ENCODE measurements at regions not wholly inside any gene's neighbourhood (a gene's known extent, or its start where the extent isn't known, plus 50 kb on each side); places are given as distances from the start of the nearest gene placed in this dataset.

DNA sequence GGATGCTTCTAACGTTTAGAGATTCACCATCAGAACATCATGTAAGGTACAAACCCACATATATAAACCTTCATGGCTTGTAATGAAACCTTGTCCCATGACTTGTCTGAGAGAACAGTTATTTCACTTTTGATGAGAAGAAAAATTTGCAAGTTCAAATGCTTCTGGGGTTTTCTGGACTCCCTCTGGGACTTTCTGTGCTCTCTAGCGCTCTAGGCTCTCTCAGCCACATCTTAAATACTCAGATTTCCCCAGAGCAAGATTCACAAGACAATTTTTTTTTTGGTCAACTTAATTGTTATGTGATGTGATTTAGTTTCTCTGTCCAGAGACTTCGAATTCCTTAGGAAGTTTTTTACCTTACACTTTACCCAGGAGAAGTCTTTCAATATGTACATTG lies 282.8 kb upstream of the EDNRB start:
- no peak for DNase-seq

DNA sequence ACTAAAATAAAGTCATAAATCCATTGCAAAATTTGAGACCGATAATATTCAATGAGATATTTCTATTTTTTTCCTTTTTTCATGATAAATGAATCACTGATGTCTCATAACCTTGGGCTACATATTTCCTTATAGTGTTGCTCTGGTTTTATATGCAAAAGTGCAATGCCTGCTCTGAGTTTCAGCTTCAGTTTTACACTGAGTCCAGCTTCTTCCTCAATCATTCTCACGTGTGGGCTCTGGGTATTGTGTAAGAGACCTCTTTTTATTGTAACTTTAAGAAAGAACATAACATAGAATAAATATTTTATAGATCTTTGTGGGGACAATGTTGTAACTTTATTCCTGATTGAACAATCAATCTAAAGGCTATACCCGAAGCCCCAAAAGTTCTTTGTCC lies 280.2 kb upstream of the EDNRB start:
- no peak for DNase-seq

DNA sequence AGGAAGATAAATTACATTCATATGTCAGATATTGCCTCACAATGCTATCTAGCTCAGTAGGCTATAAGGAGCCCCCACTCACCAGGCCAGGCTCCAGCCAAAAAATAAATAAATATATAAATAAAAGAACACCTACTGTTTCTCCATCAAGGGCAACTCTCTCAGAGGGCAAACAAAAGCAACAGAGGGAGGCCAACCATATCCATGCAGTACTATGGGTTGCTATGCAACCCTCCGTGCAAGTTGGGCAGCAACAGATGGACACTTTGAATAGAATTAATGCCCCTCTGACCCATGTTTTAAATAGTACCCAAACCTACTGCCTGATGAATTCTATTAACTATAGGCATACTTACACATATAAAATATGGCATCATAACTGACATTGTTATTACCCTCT lies 279.8 kb upstream of the EDNRB start:
- DNase-seq: no peak

DNA sequence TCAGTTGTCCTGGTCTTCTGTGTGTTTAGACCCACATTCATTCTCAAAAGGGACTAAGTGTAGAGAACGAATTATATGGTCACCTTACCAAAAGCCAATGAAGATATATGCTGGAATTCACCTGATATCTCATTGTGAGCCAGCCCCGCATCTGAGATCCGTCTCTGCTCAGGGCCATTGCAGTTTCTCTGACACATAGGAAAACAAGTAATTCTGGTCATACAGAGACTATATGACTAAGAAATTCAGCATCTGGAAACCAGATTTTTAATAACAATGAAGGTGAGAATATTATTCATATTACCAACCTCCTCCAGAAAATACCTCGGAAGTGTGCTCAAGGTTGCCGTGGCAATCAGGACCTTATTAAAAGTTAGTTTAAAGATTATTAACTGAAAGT lies 278.6 kb upstream of the EDNRB start:
- no peak for DNase-seq

DNA sequence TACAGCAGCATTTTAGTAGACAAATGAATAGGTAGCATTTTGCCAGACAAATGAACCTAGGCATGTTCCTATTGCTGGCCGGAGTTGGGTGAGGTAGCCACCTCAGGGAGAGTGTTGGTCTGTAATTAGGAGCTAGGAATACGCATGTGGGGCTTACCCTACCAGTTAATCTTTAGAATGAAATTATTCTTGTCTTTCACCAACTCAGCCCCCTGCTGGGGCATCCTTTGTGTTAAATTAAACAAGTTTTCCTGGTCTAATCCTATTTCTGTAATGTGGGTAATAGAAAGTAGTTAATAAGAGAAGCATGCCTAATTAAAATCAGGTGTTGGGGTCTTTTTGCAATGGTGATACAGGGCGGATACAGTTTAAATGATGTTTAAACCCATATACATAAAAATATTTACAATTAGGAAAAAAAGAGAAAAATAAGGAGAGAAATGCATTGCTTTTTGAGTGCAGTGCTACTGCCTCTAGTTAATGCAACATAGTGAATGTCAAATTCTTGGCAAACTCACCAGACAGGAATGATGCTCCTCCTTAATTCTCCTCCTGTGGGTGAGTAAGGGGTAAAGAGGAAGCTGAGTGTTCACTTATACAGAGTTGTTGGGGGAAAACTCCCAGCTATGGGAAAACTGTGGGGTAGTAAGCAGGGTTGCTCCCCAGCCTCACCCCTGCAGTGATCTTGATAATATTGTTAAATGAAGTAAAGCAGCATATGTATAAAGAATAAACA lies 276.4 kb upstream of the EDNRB start:
- DNase-seq: no peak

DNA sequence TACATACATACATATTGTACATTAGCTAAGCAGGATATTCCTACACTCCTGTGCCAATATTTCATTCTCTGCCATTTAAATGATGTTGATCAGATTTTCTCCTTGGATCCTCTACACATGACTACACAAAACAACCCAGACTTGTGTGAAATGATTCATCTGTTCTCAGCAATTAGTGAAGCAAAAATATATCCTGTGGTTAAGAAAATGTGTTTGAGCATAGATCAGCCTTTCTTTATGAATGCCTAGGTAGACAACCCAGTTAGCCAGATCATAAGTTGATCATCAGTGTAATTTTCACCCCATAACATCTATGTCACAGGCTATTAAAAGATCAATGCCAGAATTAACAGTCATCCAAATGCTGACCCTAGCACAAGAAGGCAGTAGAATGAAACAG lies 275.2 kb upstream of the EDNRB start:
- DNase-seq: no peak

DNA sequence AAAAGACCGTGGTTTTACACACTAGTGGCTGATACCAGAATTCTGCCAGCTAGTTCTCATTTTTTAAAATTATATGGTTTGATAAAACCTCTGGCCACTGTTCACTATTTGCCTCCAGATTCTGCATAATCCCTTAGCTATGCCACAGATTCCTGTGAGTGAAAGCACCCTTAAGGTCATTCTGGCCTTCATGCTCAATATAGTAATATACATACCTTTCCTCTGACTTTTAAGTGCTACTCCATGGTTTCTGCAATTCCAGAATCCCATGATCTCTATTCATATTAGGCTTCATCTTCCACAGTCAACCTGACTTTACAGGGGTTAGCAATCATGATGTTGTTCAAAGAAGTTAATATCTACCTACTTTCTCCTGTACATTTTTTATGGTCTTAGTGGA lies 274.1 kb upstream of the EDNRB start:
- no peak for DNase-seq

DNA sequence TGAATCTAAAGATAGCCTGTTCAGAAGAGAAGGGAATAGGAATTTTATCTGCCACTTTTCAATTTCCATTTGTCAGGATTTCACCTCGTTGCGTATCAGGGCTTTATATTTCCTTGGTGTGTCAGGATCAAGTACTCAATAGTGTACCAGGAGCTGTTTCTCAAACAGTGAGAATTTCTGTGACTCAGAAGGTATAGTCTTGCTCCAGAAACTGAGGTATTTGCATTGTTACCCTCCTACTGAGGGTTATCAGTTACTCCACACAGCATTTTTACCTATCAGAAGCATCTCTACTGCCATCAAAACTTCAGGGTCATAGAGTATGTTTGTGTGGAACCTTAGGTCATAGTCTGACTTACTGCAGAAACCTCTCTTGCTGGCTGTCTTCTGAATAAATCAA lies 271.7 kb upstream of the EDNRB start:
- DNase-seq: no peak

DNA sequence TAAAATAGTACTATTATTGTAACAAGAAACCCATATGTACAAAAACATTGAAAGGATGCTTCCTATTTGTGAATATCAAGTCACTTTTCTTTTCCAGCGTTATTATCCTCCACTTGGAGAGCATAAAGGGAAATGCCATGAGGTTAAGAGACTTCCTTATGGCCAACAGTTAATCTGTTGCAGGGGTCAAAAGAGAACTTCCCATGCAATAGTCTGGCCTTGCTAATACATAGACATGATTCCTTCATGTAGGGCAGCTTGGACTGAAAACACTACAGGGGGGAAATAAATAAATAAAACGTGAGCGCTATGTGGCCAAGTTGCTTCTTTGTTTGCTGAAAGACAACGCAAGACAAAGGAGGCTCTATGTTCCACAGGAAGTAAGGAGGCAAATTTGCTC lies 269.1 kb upstream of the EDNRB start:
- no peak for DNase-seq

DNA sequence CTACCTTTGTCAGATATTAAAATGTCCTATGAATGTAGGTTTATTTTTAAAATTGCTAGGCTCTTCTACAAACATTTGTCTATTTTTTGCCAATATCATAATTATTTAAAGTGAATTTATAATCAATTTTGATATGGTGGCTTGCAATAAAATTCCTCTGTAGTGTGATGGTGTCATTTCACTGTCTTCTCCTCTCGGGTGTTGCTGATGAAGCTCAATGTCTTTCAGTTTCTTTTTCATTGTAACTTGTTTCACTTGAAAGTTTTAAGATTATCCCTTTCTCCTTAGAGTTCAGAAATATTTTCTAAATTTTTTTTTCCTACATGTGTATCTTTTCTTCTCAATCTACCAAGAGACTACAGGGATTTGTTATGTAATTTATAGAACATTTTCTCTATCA lies 267.1 kb upstream of the EDNRB start:
- no peak for DNase-seq

DNA sequence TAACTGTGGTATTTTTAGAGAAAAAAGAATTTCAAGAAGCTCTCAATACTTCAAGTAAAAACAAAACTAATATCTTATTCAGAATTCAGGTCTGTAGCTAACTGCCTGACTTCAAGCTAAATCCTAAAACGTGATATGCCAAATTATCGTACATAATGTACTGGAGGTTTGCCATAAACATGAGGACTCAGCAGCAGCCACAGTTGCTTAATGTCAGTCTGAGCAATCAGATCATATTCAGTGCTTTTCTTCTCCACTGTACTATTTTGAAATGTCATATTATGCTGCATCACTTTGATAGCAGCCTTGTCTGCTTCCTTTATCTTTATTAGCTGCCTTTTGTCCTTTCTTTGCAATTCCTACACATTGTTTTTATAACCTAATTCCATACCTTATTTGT lies 265.1 kb upstream of the EDNRB start:
- no peak for DNase-seq

DNA sequence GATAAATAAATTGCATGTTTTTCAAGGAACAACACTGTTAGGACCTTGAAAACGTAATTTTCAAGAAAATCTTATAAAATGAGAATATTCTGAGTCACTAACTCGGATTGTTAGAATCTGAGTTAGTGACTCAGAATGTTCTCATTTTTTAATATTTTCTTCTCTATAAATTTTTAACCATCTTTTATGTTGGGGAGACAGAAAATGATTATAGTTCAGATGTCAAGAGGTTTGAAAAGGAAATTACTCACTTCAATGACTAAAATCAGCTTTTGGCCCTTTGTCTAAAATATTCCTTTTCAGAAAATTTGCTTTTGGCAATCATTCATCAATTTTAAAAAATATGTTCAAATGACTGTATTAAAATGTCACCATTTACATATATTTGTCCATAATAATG lies 264.2 kb upstream of the EDNRB start:
- no peak for DNase-seq

DNA sequence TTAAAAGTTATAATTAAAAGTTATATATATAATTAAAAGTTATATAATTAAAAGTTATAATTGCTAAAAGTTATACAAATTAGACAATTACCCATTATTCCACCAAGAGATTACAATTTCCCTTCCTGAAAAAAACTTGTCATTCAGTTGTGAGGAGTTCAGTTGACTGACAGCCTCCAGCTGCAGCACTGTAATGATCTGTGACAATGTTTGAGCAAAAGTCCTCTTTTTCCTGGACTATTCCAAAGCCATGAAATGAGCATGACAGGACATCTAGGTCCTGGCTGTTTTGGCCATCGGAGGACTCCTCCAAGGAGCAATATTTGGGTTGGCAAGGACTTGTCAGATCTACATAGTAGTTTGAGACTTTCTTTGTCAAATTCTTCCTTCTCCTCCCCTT lies 258.7 kb upstream of the EDNRB start:
- no peak for DNase-seq

DNA sequence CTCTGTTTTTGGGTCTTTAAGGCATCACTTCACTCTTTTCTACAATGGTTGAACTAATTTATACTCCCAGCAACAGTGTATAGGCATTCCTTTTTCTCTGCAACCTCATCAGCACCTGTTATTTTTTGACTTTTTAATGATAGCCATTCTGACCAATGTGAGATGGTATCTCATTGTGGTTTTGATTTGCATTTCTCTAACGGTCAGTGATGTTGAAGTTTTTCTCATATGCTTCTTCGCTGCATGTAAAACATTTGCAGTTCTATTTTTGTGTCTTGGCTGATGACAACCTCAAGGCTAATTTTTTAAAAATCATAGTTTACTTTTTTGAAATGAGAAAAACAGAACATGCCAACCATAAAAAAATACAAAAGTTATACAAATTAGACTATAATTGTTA lies 258.2 kb upstream of the EDNRB start:
- no peak for DNase-seq

DNA sequence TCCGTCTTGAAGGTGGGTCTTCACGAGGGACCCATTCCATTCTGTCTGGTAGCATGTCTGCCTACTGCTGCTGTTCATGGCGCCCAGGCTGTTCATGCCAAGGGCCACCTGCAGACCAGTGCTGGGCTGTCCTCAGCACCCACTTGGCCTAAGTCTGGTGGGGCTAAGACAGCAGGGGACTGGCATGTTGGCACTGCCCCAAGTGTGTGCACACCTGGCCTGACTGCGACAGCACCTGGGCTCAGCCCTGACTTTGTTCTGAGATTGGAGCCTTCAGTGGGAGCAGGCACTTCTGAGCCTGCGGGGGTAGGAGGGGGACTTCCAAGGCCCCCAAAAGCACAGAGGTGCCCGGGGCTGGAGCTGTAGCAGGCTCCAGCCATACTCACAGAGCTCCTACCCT lies 250.8 kb upstream of the EDNRB start:
- DNase-seq: no peak

DNA sequence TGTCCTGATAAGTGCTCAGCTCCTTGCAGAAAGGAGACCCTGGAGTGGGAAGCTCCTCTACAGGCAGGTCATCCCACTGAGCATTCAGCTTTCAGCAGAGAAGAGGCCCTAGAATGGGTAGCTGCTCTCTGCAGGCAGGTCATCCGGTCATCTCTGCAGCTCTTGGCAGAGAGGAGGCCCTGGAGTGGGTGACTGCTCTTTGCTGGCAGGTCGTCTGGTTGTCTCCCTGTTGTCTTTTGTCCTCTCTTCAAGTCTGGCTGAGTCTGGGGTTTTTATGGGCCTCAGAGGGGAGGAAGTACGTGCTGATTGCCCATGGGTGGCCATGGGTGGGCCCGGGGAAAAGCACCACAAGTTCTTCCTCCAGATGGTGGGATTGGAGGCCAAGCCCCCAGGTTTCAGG lies 250.3 kb upstream of the EDNRB start:
- DNase-seq: no peak

DNA sequence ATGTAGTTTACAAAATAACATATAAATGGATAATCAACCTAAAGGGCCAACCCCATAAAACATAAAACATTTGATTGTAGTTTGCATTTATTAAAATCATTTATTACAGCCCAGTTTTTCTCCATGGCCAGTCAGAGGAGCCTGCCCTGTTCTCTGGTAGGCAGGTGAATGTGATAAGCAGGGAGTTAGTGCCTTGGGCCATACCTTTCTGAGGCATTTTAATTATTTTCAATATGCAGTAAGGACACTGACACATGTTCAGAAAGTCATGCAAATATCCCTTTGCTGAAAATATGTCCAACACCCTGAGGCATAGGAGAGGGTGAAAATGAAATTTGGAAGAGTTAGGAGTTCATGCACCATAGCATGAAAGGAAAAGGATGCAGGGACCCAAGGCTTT lies 242.6 kb upstream of the EDNRB start:
- DNase-seq: no peak

DNA sequence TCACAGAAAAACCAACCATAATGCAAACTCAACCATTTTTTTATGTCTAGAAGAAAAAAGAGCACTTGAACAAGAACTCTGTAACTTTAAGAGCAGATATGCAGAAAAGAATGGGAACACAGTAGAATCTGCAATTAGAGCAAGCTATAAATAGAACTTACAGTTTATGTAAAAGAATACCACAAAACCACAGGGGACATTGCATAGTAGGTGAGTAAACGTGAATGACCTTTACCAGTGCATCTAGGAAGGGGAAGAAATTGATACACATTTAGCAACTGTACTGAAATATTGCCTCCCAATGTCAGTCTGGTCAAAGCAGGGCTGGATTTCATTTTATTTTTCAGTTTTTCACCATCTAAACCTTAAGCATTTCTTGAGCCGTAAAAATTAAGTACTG lies 242.2 kb upstream of the EDNRB start:
- peak; percentile 2 for DNase-seq

DNA sequence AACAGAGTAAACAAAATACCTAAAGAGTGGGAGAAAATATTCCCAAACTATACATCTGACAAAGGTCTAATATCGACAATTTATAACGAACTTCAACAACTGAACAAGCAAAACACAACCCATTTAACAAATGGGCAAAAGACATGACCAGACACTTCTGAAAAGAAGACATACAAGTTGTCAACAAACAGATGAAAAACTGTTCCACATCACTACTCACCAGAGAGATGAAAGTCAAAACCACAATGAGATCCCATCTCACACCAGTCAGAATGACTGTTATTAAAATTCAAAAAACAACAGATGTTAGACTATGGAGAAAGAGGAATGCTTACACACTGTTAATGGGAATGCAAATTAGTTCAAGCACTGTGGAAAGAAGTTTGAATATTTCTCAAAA lies 233.8 kb upstream of the EDNRB start:
- DNase-seq: no peak

DNA sequence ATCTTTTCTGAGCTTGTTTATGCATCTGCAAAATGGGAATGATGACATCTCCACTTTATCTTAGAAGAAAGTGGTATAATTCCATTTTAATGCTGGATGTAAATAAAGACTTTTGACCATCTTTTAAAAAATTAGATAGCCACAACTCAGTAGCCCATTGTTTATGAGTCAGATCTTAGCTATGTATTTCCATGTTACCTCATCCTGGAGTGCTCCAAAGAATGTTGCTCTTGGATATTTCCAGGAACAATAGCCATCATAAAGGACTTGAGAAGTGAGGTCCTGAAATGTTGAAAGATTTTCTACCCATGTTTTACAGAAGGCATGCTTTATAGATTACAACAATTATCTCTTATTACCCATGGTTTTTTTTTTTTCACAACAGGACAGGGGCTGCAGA lies 229.3 kb upstream of the EDNRB start:
- DNase-seq: no peak

DNA sequence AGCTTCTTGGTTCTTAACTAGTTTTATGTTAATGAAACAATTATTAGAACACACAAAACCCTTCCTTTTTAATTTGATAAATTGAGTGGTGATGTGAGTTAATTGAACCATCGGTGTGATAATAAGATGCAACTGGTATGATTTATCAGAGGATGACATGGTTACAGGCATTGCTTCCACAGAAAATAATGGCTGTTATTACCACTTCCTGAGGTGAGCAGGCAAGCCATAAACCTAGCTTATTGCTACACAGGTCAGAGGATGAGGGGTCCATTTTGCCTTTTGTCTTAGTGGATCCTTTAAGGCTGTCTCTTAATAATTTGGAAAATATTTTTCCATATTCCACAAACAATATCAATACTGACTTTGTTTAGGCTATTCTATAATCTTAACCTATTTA lies 226.6 kb upstream of the EDNRB start:
- DNase-seq: no peak

DNA sequence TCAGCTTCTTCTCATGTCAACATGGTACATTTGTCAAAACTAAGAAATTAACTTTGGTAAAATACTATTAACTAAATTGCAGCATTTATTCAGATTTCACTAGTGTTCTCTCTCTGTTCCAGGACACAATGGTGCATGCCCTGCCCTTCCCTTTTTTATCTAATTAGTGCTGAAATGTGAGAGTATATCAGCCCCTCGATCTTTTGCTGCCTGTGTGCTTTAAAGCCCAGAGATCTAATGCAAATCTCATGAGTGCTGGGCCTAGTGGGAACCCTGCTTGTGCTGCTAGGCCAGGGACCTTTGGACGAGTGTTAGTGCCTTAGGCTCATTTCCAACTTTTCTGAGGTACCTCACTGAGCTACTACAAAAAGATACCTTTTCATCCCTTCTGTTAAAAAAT lies 221.1 kb upstream of the EDNRB start:
- no peak for DNase-seq

DNA sequence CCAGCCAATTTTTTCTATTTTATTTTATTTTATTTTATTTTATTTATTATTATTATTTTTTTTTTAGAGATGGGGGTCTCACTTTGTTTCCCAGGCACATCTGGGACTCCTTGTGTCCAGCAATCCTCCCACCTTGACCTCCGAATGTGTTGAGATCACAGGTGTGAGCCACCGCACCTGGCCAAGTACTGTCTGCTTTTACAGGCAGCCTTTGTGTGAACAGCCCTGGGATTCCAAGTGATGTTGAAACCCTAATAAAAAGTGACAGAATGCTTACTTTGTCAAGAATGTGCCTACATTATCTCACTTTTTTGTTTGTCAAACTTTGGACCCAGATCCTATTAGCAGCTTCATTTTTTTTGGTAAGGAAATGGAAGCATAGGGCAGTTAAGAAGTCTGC lies 220.1 kb upstream of the EDNRB start:
- no peak for DNase-seq

DNA sequence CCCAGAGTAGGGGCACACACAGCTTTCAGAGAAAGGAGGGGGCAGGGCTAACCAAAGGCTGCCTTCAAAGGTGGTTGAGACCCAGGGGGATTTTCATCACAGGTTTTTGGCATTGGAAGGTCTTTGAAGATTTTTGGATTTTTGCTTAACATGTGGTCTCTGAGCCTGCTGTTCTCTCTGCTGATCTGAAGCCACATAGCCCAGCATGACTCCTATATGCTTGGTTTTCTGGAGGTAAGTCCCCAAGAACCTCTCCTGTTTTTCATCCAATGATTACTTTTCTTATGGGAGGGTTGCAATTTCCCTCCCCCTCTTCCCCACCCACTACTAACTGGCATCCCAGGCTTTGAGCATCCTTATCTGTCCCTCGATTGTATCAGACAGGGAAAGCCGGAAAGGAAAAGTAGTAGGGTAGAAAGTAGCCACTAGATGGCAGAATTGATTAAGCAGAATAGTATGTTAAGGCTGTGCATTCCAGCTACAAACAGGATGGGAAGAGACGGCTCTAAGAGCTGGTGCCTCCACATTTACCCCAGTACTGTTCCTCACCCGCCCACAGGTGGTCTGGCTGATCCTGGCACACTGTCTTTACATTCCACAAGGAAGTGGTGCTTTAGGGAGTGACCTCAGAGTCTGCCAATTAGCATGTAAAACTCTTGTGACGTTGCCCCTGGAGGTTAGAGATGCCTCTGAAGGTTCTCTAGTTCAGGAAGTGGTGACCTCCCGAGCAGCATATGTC lies 218.9 kb upstream of the EDNRB start:
- DNase-seq: peak; percentile 8

DNA sequence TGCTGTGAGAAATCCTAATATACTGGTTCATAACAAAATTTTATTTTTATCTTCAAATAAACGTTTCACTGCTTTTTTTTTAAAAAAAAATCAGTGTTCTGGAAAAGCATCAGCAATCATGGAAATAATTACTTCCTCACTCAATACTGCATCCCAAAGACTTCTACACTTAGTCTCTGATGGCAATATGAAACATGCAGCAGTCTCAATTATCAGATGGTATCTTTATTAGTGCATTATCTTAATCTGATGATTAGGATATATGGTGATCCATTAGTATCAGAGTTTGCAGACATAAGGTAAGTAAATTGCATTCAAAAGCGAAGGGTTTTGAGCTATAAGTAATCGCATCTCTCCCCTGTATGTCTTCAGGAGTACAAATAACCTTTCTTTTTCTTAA lies 218.3 kb upstream of the EDNRB start:
- DNase-seq: no peak

Measured in NCI-H2107 (cell line).